K562 (cell line): ENCODE measurements at regions not wholly inside any gene's neighbourhood (a gene's known extent, or its start where the extent isn't known, plus 50 kb on each side); places are given as distances from the start of the nearest gene placed in this dataset.

Experiments used
- ATAC-seq: fragments of 200-7000 bp; cut with Tn5 transposase; 3 replicates; pipeline ENCODE4 v1.9.1; 2020; ENCODE audit warnings: moderate library complexity
- BruUV-seq: library from RNA; stranded (reverse); fragments of 400-500 nt; replicated peaks from 2 replicates; lab custom pipeline; 2021; lab: Mats Ljungman, UMichigan
- CTCF ChIA-PET: fragments of 300-600 bp; formaldehyde crosslinking; extraction: SDS; loops from one replicate; lab custom pipeline; 2021; ENCODE audit warnings: low intra/inter-chr PET ratio; lab: Yijun Ruan, JAX
- POLR2A ChIA-PET: fragments of 300-600, 350-650 bp; sonication (Branson Sonifier 250); formaldehyde crosslinking; extraction: SDS; loops from one replicate; lab custom pipeline; 2021; ENCODE audit warnings: antibody characterized with exemption, inconsistent platforms; lab: Yijun Ruan, JAX
- DNase-seq, 4 experiments: peaks; one replicate each; pipeline versions ENCODE4 v3.0.0 to v3.0.0-alpha.2; 2011 to 2018; ENCODE audit warnings: low spot score in 3 of 4, mixed read lengths in 3 of 4; ENCODE audit errors: extremely low read depth in 1 of 4
- FAIRE-seq: peaks from 2 replicates; lab custom pipeline; 2011; peaks lifted over from hg19 to GRCh38; lab: Jason Lieb, UNC
- H2AFZ ChIP-seq: 2 replicates; pipeline ENCODE4 v1.6.0; 2011; ENCODE audit warnings: low read depth, low read length, control low read depth, inconsistent platforms
- H3K27ac ChIP-seq: fragments of 200-600 bp; 3 replicates; pipeline ENCODE4 v1.8.0; 2011; ENCODE audit warnings: low read depth, mild to moderate bottlenecking, control low read depth, inconsistent platforms, low read length, moderate library complexity, mixed read lengths; ENCODE audit errors: extremely low read depth
- H3K27me3 ChIP-seq, 2 experiments: fragments of 300-600 bp in 1 of 2; 2 replicates in 1 of 2; 3 replicates in 1 of 2; pipeline versions ENCODE4 v1.6.0 to v1.8.0; 2011; ENCODE audit warnings: inconsistent platforms in 2 of 2, low read length in 2 of 2, mild to moderate bottlenecking in 1 of 2, mixed read lengths in 1 of 2, moderate library complexity in 1 of 2; ENCODE audit not compliant: control insufficient read depth in 2 of 2, insufficient read depth in 2 of 2
- H3K36me3 ChIP-seq: fragments of 300-600 bp; 3 replicates; pipeline ENCODE4 v1.8.0; 2011; ENCODE audit warnings: mild to moderate bottlenecking, low read length, inconsistent platforms; ENCODE audit not compliant: control insufficient read depth, insufficient read depth
- H3K4me1 ChIP-seq, 2 experiments: fragments of 200-600 bp in 1 of 2; replicated peaks in 1 of 2; 2 replicates in 1 of 2; 3 replicates in 1 of 2; pipeline versions ENCODE4 v1.5.1 to v1.8.0; 2011; ENCODE audit warnings: inconsistent platforms in 2 of 2, low read length in 2 of 2, mild to moderate bottlenecking in 1 of 2, mixed read lengths in 1 of 2, moderate library complexity in 1 of 2; ENCODE audit not compliant: control insufficient read depth in 2 of 2, insufficient read depth in 2 of 2
- H3K4me2 ChIP-seq: 2 replicates; pipeline ENCODE4 v1.6.1; 2011; ENCODE audit warnings: low read length, control low read depth, inconsistent platforms, mixed read lengths; ENCODE audit not compliant: insufficient read depth
- H3K4me3 ChIP-seq: fragments of 200-600 bp; sonication (generic), shearing (Covaris generic); 2 replicates; pipeline ENCODE4 v1.5.1; 2016; ENCODE audit warnings: control low read depth, inconsistent platforms
- H3K79me2 ChIP-seq: fragments of 200-600 bp; 3 replicates; pipeline ENCODE4 v1.8.0; 2011; ENCODE audit warnings: low read length, inconsistent platforms; ENCODE audit not compliant: control insufficient read depth, insufficient read depth
- H3K9ac ChIP-seq, 2 experiments: 2 replicates each; pipeline versions ENCODE4 v1.6.0 to v1.6.1; 2011; ENCODE audit warnings: low read depth in 2 of 2, low read length in 2 of 2, control low read depth in 1 of 2, inconsistent platforms in 1 of 2, mild to moderate bottlenecking in 1 of 2, mixed read lengths in 1 of 2; ENCODE audit not compliant: insufficient read depth in 1 of 2
- H3K9me1 ChIP-seq: one replicate; pipeline ENCODE4 v1.6.0; 2011; ENCODE audit warnings: inconsistent platforms, mild to moderate bottlenecking, low read length, moderate library complexity; ENCODE audit not compliant: control insufficient read depth, insufficient read depth
- H3K9me3 ChIP-seq: replicated peaks from 2 replicates; pipeline ENCODE4 v1.5.1; 2011; ENCODE audit warnings: low read depth, low read length, inconsistent platforms; ENCODE audit not compliant: control insufficient read depth, insufficient read depth
- H4K20me1 ChIP-seq: replicated peaks from 2 replicates; pipeline ENCODE4 v1.6.1; 2011; ENCODE audit warnings: low read length, inconsistent platforms, mixed read lengths; ENCODE audit not compliant: control insufficient read depth, insufficient read depth
- BRD9 ChIP-seq: fragments of 450-650 bp; IDR thresholded peaks from 2 replicates; pipeline ENCODE4 v1.6.1; 2018; ENCODE audit warnings: low read depth; ENCODE audit not compliant: partially characterized antibody
- CBX8 ChIP-seq: fragments of 200-600 bp; sonication (generic); IDR thresholded peaks from 2 replicates; pipeline ENCODE4 v1.6.1; 2012; ENCODE audit warnings: borderline replicate concordance, mixed run types, low read depth, mild to moderate bottlenecking, moderate library complexity, mixed read lengths, low read length, control low read depth, inconsistent platforms; ENCODE audit not compliant: poor library complexity, severe bottlenecking; ENCODE audit errors: extremely low read depth
- GTF2F1 ChIP-seq: IDR thresholded peaks from 2 replicates; pipeline ENCODE4 v1.6.1; 2011; ENCODE audit warnings: low read depth, low read length, improper control_type of control experiment
- IFI16 ChIP-seq: fragments of 250-450 bp; sonication (Bioruptor Pico); IDR thresholded peaks from 2 replicates; pipeline ENCODE4 v2.1.2; 2022; ENCODE audit warnings: mild to moderate bottlenecking, inconsistent platforms
- MEF2D ChIP-seq: conservative IDR thresholded peaks from 2 replicates; pipeline ENCODE4 v1.6.1; 2016; ENCODE audit warnings: low read depth, missing genetic modification characterization, missing compliant biosample characterization
- NFIX ChIP-seq: fragments of 250-450 bp; sonication (Bioruptor Pico); IDR thresholded peaks from 2 replicates; pipeline ENCODE4 v1.4.0; 2020; ENCODE audit warnings: low read depth, mild to moderate bottlenecking, moderate library complexity
- POLR2G ChIP-seq: fragments of 200-400 bp; formaldehyde crosslinking; IDR thresholded peaks from 2 replicates; pipeline ENCODE4 v1.6.1; 2017; ENCODE audit warnings: low read depth, mild to moderate bottlenecking, antibody characterized with exemption, low read length, moderate library complexity
- SRSF3 ChIP-seq: fragments of 200-400 bp; formaldehyde crosslinking; IDR thresholded peaks from 2 replicates; pipeline ENCODE4 v1.6.1; 2016; ENCODE audit warnings: mild to moderate bottlenecking, low read length, moderate library complexity; ENCODE audit not compliant: insufficient read depth
- ZNF436 ChIP-seq: fragments of 250-450, 450-650 bp; sonication (Bioruptor Pico); formaldehyde crosslinking; IDR thresholded peaks from 2 replicates; pipeline ENCODE4 v1.7.0; 2020; ENCODE audit warnings: mild to moderate bottlenecking
- WGBS: fragments of 100-300 bp; shearing (Covaris generic); methylation state at CpG from one replicate; pipeline ENCODE4 v1.1.6; 2016; ENCODE audit warnings: low coverage, mixed read lengths; ENCODE audit not compliant: insufficient coverage; ENCODE audit errors: missing lambda C conversion rate; 5-methylcytosine and 5-hydroxymethylcytosine counted together
- in situ Hi-C: fragments of 300-500 bp; cut with MboI; formaldehyde crosslinking; loops from 4 replicates; pipeline ENCODE4 v1.15.0; 2018; ENCODE audit warnings: inconsistent platforms, mixed read lengths
- intact Hi-C: fragments of 100-400 bp; cut with micrococcal nuclease; formaldehyde crosslinking; loops from 2 replicates; pipeline ENCODE4 v1.14.2; 2022
- TF ChIP-seq, protein P1 (sequence below): sonication (generic); IDR thresholded peaks from 2 replicates; pipeline ENCODE4 v1.6.1; 2016
- TF ChIP-seq, protein P2 (sequence below): fragments of 450-650 bp; IDR thresholded peaks from 2 replicates; pipeline ENCODE4 v1.6.1; 2016; ENCODE audit warnings: mild to moderate bottlenecking, moderate library complexity

DNA sequence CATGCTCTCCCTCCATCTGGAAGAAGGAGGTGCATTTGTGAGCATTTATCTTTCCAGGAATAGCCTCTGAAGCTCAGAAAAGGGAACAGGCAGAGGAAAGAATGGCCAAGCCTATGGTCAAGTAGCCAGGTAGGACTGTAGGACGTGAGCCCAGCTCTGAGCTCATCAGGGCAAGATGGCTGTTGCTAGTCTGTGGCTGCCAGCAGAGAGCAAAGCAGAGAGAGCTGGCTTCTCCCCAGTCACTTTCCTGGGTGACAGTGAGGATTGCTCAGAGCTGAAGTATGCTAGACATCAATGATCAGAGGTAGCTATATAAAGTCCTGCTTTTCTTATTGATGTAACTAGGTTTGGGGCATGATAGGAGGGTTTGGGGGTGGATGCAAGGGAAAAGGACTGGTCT, 146.1 kb upstream of the SLC24A5 start:
- H3K9ac ChIP-seq, result no peak overlapping the region
- H3K79me2 ChIP-seq, result no peaks in the 10 kb centered on the region
- H3K4me1 ChIP-seq, result no peaks in the 10 kb centered on the region
- H3K27ac ChIP-seq, result no peak overlapping the region
- no TSS peak for BruUV-seq
- no peak for ATAC-seq
- in situ Hi-C loops, result no loop called here
- intact Hi-C loops, result no loop called here
- no peaks in the 10 kb centered on the region for H3K27me3 ChIP-seq
- H4K20me1 ChIP-seq, result no peaks in the 10 kb centered on the region
- no peak overlapping the region for H3K4me2 ChIP-seq
- WGBS, result 0% methylated on average over 1 of the region's 1 CpG
- no peak overlapping the region for H2AFZ ChIP-seq
- no peaks in the 10 kb centered on the region for H3K9me3 ChIP-seq
- H3K36me3 ChIP-seq, result no peaks in the 10 kb centered on the region
- DNase-seq, result no peak
- FAIRE-seq, result no peak
- ChIA-PET CTCF (no interaction called here), POLR2A (no interaction called here)
- no peak overlapping the region for H3K4me3 ChIP-seq
- no peaks in the 10 kb centered on the region for H3K9me1 ChIP-seq
- TF ChIP-seq BRD9 (no peak), POLR2G (no peak), NFIX (CRISPR knock-in tag) (no peak), CBX8 (no peak), IFI16 (CRISPR knock-in tag) (no peak), GTF2F1 (no peak), ZNF436 (CRISPR knock-in tag) (no peak), SRSF3 (no peak), MEF2D (tag) (no peak)
- TF ChIP-seq, protein P1, sequence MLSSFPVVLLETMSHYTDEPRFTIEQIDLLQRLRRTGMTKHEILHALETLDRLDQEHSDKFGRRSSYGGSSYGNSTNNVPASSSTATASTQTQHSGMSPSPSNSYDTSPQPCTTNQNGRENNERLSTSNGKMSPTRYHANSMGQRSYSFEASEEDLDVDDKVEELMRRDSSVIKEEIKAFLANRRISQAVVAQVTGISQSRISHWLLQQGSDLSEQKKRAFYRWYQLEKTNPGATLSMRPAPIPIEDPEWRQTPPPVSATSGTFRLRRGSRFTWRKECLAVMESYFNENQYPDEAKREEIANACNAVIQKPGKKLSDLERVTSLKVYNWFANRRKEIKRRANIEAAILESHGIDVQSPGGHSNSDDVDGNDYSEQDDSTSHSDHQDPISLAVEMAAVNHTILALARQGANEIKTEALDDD, result no peak
- TF ChIP-seq, protein P2, sequence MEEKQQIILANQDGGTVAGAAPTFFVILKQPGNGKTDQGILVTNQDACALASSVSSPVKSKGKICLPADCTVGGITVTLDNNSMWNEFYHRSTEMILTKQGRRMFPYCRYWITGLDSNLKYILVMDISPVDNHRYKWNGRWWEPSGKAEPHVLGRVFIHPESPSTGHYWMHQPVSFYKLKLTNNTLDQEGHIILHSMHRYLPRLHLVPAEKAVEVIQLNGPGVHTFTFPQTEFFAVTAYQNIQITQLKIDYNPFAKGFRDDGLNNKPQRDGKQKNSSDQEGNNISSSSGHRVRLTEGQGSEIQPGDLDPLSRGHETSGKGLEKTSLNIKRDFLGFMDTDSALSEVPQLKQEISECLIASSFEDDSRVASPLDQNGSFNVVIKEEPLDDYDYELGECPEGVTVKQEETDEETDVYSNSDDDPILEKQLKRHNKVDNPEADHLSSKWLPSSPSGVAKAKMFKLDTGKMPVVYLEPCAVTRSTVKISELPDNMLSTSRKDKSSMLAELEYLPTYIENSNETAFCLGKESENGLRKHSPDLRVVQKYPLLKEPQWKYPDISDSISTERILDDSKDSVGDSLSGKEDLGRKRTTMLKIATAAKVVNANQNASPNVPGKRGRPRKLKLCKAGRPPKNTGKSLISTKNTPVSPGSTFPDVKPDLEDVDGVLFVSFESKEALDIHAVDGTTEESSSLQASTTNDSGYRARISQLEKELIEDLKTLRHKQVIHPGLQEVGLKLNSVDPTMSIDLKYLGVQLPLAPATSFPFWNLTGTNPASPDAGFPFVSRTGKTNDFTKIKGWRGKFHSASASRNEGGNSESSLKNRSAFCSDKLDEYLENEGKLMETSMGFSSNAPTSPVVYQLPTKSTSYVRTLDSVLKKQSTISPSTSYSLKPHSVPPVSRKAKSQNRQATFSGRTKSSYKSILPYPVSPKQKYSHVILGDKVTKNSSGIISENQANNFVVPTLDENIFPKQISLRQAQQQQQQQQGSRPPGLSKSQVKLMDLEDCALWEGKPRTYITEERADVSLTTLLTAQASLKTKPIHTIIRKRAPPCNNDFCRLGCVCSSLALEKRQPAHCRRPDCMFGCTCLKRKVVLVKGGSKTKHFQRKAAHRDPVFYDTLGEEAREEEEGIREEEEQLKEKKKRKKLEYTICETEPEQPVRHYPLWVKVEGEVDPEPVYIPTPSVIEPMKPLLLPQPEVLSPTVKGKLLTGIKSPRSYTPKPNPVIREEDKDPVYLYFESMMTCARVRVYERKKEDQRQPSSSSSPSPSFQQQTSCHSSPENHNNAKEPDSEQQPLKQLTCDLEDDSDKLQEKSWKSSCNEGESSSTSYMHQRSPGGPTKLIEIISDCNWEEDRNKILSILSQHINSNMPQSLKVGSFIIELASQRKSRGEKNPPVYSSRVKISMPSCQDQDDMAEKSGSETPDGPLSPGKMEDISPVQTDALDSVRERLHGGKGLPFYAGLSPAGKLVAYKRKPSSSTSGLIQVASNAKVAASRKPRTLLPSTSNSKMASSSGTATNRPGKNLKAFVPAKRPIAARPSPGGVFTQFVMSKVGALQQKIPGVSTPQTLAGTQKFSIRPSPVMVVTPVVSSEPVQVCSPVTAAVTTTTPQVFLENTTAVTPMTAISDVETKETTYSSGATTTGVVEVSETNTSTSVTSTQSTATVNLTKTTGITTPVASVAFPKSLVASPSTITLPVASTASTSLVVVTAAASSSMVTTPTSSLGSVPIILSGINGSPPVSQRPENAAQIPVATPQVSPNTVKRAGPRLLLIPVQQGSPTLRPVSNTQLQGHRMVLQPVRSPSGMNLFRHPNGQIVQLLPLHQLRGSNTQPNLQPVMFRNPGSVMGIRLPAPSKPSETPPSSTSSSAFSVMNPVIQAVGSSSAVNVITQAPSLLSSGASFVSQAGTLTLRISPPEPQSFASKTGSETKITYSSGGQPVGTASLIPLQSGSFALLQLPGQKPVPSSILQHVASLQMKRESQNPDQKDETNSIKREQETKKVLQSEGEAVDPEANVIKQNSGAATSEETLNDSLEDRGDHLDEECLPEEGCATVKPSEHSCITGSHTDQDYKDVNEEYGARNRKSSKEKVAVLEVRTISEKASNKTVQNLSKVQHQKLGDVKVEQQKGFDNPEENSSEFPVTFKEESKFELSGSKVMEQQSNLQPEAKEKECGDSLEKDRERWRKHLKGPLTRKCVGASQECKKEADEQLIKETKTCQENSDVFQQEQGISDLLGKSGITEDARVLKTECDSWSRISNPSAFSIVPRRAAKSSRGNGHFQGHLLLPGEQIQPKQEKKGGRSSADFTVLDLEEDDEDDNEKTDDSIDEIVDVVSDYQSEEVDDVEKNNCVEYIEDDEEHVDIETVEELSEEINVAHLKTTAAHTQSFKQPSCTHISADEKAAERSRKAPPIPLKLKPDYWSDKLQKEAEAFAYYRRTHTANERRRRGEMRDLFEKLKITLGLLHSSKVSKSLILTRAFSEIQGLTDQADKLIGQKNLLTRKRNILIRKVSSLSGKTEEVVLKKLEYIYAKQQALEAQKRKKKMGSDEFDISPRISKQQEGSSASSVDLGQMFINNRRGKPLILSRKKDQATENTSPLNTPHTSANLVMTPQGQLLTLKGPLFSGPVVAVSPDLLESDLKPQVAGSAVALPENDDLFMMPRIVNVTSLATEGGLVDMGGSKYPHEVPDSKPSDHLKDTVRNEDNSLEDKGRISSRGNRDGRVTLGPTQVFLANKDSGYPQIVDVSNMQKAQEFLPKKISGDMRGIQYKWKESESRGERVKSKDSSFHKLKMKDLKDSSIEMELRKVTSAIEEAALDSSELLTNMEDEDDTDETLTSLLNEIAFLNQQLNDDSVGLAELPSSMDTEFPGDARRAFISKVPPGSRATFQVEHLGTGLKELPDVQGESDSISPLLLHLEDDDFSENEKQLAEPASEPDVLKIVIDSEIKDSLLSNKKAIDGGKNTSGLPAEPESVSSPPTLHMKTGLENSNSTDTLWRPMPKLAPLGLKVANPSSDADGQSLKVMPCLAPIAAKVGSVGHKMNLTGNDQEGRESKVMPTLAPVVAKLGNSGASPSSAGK, result no peak
